Calu3 (cell line): ENCODE measurements at regions not wholly inside any gene's neighbourhood (a gene's known extent, or its start where the extent isn't known, plus 50 kb on each side); places are given as distances from the start of the nearest gene placed in this dataset.

Source experiments
- BruUV-seq: library from RNA; stranded (reverse); fragments of 400-500 nt; replicated peaks from 2 replicates; lab custom pipeline; 2021; lab: Mats Ljungman, UMichigan
- CTCF ChIA-PET: fragments of 300-600 bp; sonication (Branson Sonifier 250); formaldehyde crosslinking; loops from one replicate; lab custom pipeline; 2022; ENCODE audit warnings: antibody characterized with exemption; lab: Charles Lee
- DNase-seq: peaks from one replicate; pipeline ENCODE4 v3.0.0; 2022
- H3K27ac Mint-ChIP-seq: one replicate; pipeline ENCODE4 v1.8.0; 2022; ENCODE audit warnings: mixed read lengths; ENCODE audit not compliant: unreplicated experiment
- H3K27me3 Mint-ChIP-seq: one replicate; pipeline ENCODE4 v1.8.0; 2022; ENCODE audit warnings: mixed read lengths; ENCODE audit not compliant: unreplicated experiment
- H3K36me3 Mint-ChIP-seq: one replicate; pipeline ENCODE4 v1.8.0; 2022; ENCODE audit warnings: mild to moderate bottlenecking, moderate library complexity, mixed read lengths; ENCODE audit not compliant: insufficient read depth, unreplicated experiment
- H3K4me1 Mint-ChIP-seq: one replicate; pipeline ENCODE4 v1.8.0; 2022; ENCODE audit warnings: mild to moderate bottlenecking, low read depth, mixed read lengths; ENCODE audit not compliant: unreplicated experiment
- H3K4me3 Mint-ChIP-seq: one replicate; pipeline ENCODE4 v1.8.0; 2022; ENCODE audit warnings: mild to moderate bottlenecking, low read depth, moderate library complexity, mixed read lengths; ENCODE audit not compliant: unreplicated experiment
- H3K9me3 Mint-ChIP-seq: one replicate; pipeline ENCODE4 v1.8.0; 2022; ENCODE audit warnings: low read depth, mixed read lengths; ENCODE audit not compliant: unreplicated experiment
- CTCF ChIP-seq: fragments of 200-600 bp; IDR thresholded peaks from one replicate; pipeline ENCODE4 v1.8.0; 2022; ENCODE audit warnings: antibody characterized with exemption; ENCODE audit not compliant: unreplicated experiment
- intact Hi-C: fragments of 100-400 bp; cut with micrococcal nuclease; formaldehyde crosslinking; loops from one replicate; pipeline ENCODE4 v1.10.0; 2022; ENCODE audit not compliant: unreplicated experiment

GRCh38 chr2:84283506-84283905 is 175.6 kb downstream of the SUCLG1 start:
- Mint-ChIP-seq H3K4me1 (no peaks in the 10 kb centered on the region), H3K27ac (no peak overlapping the region), H3K36me3 (no peaks in the 10 kb centered on the region), H3K9me3 (peaks cover 4% of the 10 kb centered on the region), H3K27me3 (peaks cover 31% of the 10 kb centered on the region), H3K4me3 (no peak overlapping the region)
- no peak for DNase-seq
- BruUV-seq = no TSS peak
- intact Hi-C loops = no loop called here
- TF ChIP-seq CTCF = no peak
- CTCF ChIA-PET = no interaction called here

GRCh38 chr2:84281510-84281909 is 177.6 kb downstream of the SUCLG1 start:
- H3K27me3 Mint-ChIP-seq = peaks cover 38% of the 10 kb centered on the region
- CTCF ChIA-PET = no interaction called here
- no peak overlapping the region for H3K27ac Mint-ChIP-seq
- no peak for TF ChIP-seq CTCF
- peaks cover 4% of the 10 kb centered on the region for H3K9me3 Mint-ChIP-seq
- intact Hi-C loops = no loop called here
- no peaks in the 10 kb centered on the region for H3K4me1 Mint-ChIP-seq
- BruUV-seq = no TSS peak
- H3K4me3 Mint-ChIP-seq = no peak overlapping the region
- DNase-seq = no peak
- no peaks in the 10 kb centered on the region for H3K36me3 Mint-ChIP-seq

GRCh38 chr2:84280873-84281272 is 178.2 kb downstream of the SUCLG1 start:
- peaks cover 32% of the 10 kb centered on the region for H3K27me3 Mint-ChIP-seq
- no peaks in the 10 kb centered on the region for H3K36me3 Mint-ChIP-seq
- no peak overlapping the region for H3K4me3 Mint-ChIP-seq
- BruUV-seq = no TSS peak
- no peaks in the 10 kb centered on the region for H3K4me1 Mint-ChIP-seq
- no peak overlapping the region for H3K27ac Mint-ChIP-seq
- intact Hi-C loops = no loop called here
- peaks cover 2% of the 10 kb centered on the region for H3K9me3 Mint-ChIP-seq
- DNase-seq = no peak
- TF ChIP-seq CTCF = no peak
- CTCF ChIA-PET = no interaction called here

DNA sequence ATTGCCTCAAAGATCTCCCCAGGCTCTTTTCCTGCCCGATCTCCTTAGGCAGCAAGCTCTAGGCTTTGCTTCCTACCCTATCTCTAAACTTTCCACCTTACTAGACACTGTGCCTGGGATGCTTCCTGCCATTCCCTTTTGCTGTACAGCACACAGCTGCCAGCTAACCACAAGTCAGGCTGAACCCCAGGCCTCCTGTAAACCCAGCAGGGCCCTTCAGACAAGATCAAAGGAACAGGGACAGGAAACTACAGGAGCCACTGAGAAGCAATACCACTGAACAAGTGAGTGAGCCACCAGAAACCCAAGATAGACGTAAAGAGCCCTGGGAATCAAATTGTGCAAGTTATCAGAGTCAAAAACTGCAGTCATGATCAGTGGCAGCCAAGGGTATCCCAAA is 180.7 kb downstream of the SUCLG1 start:
- peaks cover 25% of the 10 kb centered on the region for H3K27me3 Mint-ChIP-seq

More for the DNA sequence above, 180.7 kb downstream of the SUCLG1 start:
- DNase-seq = no peak
- intact Hi-C loops = no loop called here
- no TSS peak for BruUV-seq
- Mint-ChIP-seq H3K4me3 (no peak overlapping the region), H3K9me3 (no peaks in the 10 kb centered on the region), H3K36me3 (no peaks in the 10 kb centered on the region), H3K4me1 (no peaks in the 10 kb centered on the region), H3K27ac (no peak overlapping the region)
- CTCF ChIA-PET = no interaction called here
- TF ChIP-seq CTCF = no peak
